Stimulated activated CD8-positive, alpha-beta memory T cell treated with anti-CD3 and anti-CD28 coated beads, Interleukin-7, amount 100 ng/mL, for 4 hours (primary cell): ENCODE measurements at regions not wholly inside any gene's neighbourhood (a gene's known extent, or its start where the extent isn't known, plus 50 kb on each side); places are given as distances from the start of the nearest gene placed in this dataset.
"Not testable (repeated sequence)": the region's sequence is repeated elsewhere in the genome, so short reads cannot be mapped to it uniquely, and the experiment has no call there.

Experiments
- DNase-seq, 2 donors: peaks; one replicate each; pipeline ENCODE4 v3.0.0-alpha.2; 2020; ENCODE audit warnings: low read depth in 2 of 2

DNA sequence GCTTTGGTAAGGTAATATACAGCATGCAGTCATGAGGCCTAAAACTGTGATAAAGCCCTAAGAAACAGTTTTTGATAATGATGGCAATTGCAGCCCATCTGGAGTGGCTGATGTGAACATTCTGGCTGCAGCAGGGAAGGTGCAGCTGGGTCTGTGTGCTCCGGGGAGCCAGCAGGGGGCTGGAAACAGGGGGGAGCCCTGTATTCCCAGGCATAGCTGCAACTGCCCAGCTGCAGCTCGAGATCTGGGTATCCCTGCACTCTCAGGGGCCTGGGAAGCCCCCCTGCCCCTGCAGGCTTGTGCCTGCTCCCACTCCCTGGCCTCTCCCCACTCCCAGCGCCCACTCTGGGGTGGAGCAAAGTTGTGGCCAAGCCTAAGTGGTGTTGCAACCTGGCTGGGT, 95.6 kb downstream of the RRAGB start:
- DNase-seq: no peak

DNA sequence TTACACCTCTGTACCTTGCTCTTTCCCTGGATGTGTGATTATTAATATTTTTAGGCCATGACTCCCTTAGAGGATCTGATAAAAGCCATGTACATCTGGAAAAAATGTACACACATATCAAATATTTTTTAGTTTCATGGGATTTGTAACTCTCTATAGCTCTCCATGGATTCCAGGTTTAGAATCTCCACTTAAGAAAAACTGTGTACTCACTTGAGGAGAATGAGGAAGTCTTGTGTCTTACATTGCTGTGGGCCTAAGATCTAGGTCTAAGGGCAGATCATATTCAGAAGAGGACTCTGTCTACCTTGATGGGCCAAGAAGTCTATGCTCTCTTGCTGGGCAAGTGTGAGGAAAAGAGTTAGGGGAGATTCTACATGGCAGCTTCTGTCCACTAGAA, 98.0 kb downstream of the RRAGB start:
- no peak for DNase-seq

DNA sequence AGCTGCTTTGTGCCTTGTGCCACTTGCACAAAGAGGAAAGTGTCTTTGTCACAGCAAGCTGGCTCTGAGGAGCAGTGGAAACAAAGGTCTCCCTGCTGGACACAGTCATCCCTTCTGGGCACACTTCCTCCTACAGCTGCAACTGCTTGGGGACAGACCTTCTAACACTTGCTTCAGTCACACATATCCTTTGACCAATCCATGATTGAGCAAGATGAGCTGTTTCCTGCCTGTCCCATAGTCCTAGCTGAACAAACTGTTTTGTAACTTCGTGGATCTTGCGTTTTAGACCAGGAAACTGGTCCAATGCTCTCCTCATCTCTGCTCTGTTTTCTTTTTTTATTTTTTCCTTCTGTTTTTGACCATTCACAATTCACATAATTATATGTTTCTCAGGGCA, 98.5 kb downstream of the RRAGB start:
- no peak for DNase-seq

DNA sequence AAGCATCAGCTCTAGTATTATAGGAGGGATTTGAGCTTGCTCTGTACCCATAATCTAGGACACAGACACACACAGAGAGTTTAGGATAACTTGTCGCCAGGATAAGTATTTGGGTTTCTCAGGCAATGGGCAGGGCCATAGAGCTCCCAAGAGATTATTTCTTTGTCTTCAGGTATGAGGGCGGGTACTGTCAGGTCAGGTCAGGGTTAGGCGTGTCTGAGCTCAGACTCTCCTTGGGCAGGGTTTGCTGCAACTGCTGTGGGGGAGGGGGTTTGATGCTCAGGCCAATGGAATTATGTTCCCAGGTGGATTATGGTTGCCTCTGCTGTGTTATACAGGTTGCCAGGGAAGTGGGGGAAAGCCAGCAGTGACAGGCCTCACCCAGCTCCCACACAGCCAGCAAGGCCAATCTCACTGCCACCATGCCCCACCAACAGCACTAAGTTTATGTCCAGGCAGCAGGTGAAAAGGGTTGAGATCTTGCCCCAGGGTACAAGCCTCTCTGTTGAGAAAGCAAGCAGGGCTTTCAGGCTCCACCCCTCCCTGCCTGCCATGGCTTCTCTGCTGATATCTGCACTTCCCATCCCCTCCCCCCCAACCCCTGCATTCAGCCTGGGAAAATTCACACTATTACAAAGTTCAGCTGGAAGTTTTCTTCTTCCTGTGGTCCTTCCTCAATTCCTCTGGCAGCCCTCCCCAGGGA, 101.3 kb downstream of the RRAGB start:
- no peak for DNase-seq

DNA sequence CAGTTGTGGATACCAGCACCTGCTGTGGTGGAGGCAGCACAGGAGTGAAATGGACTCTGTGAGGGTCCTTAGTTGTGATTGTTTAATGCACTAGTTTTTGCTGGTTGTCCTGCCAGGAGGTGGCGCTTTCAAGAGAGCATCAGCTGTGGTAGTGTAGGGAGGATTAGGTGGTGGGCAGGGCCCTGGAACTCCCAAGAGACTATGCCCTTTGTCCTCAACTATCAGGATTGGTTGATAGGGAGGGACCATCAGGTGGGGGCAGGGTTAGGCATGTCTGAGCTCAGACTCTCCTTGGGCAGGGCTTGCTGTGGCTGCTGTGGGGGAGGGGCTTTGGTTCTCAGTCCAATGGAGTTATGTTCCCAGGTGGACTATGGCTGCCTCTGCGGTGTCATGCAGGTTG, 121.9 kb downstream of the RRAGB start:
- DNase-seq: no peak

DNA sequence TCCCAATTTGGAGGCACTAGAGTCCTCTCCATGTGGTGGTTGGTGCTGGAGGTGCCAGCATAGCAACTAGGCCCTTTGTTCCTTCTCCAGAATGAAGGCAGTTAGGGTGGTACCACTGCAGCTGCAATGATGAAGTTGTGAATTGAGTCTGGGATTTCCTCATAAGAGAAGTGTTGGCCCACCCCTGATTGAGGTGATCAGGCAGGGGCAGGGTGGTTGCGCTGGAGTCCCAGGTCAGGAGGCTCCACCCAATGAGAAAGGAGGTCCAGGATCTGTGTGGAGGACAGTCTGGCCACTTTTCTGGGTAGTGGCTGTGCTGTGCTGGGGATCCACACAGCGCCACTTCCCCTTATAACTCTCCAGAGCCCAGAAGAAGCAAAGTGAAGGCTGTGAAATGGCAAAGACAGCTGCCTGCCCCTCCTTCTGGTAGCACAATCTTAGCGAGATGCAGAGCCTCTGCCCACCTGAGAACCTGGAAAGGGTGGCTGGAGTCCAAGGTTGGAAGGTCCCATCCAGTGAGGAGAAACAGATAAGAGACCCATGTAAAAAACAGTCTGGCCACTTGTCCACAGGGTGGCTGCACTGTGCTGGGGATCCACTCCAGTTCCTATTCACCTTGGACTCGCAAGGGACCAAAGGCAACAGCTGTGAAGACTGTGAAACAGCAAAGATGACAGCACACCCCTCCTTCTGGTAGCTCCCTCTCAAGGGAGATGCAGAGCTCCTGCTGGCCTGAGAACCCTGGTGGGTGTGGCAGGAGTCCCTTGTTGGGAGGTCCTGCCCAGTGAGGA, 124.6 kb downstream of the RRAGB start:
- no peak for DNase-seq

DNA sequence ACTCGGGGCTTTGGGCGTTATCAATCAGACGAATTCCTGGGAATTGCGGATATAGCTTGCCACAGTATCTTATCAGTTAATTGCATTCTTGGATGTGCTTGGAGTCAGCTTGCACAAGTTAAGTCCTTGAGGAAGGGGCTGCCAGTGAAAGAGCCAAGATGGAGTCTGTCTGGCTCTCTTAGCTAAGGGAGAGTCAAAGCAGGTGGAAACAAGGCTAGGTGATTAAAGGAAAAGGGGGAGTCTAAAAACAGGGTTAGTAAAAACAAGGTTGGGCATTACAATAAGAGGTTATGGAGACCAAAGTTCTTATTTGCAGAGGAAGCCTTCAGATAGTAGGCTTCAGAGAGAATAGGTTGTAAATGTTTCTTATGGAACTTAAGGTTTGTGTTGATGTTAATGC, 149.2 kb downstream of the RRAGB start:
- not testable (repeated sequence) for DNase-seq

DNA sequence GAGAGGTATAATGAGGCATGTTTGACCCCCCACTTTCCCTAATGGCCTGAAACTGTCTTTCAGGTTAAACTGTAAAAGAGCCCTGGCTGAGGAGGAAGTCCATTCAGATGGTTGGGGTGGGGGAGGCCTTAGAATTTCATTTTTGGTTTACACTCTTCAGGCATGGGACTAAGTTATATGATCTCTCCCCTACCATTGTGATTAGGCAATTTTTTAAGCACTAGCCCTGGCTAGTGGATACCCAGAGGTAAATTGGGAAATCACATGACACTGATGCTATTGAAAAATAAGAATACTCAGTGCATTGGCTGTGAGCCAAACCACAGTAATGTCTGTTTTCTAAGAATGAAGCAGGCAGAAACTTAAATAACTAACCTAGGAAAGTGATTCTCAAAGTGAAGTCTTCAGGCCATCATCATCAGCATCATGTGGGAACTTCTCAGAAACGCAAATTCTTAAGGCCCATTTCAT, 149.7 kb downstream of the RRAGB start:
- DNase-seq: no peak

DNA sequence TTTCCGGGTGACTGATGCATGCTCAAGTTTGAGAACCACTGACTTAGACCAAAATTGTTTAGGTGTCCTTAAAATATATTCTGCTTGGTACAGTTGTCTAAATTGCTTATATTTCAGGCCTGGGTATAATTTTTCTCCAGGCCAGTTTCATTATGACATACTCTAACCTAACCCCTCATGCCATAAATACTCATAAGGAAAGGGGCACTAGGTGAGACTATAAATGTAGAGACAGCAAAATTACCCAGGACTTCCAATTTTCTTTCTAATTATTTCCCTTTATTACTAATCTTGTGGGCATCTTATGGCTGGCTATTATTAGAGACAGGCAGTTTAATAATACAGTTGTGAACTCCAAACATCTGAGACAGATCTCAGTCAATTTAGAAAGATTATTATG, 150.2 kb downstream of the RRAGB start:
- no peak for DNase-seq

DNA sequence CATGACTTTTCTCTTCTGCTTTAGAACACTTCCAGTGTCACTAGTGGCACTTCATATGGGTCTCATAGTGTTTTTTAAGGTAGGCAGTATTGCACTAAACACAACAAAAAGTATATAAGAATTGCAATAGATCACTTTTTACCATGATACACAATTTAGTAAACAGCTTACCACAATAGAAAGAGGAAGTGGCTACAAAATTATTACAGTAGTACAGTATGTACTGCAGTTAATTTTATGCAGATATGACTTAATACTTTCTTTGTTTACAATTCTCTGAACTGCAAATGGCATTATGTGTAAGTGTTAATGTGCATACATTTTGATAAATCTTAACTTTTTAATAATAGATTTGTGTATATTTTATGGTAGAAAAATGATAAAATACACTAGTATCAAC, 157.3 kb downstream of the RRAGB start:
- no peak for DNase-seq

DNA sequence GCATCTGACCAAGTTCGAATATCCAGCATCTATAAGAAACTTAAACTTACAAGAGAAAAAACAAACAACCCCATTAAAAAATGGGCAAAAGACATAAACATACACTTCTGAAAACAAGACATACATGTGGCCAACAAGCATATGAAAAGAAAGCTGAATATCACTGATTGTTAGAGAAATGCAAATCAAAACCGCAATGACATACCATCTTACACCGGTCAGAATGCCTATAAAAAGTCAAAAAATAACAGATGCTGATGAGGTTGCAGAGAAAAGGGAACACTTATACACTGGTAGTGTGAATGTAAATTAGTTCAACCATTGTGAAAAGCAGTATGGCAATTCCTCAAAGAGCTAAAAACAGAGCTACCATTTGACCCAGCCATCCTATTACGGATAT, 166.0 kb downstream of the RRAGB start:
- DNase-seq: not testable (repeated sequence)

DNA sequence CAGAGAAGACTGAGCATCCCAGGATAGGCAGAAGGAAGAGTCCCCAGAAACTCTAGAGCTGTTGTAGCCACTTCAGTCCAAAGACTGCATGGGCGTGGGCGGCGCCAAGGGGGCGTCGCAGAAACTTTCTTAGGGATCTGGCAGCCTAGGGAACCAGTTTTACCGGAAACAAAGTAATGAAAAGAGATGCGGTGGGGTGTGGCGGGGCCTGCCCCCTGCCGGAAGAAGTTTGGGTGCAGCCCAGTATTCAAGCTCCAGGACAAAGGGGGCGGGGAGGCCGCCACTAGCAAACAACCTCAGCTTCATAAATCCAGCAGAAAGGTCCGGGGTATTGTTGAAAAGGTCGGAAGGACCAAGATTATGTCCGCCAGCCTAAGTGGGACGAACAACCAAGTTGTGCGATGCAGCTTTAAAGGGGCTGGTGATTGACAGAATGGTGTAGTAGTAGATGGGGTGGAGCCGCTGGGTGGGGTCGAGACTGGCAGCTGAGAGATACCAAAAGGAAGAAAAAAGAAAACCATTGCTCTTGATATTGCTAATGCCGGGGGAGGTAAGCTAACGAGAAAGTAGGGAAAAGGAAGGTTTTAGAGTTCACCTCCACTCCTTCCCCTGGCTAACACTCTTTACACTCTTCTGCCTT, 190.5 kb downstream of the RRAGB start:
- peak in 1 of 2 donors; percentile 19 for DNase-seq

DNA sequence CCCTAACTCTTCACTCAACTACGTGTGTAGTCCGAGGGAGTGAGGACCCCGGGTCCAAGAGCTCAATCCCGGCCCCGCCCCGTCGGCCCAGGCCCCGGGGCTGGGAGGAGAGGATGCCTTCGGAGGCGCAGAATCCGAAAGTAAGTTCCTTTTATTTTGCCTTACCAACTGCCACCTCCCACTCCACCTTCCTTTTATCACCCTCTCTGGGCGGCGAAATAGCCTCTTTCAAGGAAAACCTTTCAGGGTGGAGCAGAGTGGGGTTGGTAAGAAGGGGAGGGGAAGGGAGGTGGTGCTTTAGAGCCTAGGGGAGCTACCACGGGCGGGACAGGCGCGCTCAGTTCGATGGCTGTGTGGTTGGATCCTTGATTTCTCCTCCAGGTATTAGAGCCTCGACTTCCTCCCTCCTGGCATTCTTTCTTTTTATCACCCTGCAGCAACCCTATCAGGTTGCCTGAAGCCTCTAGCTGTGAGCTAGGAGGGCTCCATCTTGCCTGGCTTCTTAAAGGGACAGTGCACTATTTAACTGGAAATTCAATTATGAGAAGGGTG, 191.2 kb downstream of the RRAGB start:
- DNase-seq: no peak

DNA sequence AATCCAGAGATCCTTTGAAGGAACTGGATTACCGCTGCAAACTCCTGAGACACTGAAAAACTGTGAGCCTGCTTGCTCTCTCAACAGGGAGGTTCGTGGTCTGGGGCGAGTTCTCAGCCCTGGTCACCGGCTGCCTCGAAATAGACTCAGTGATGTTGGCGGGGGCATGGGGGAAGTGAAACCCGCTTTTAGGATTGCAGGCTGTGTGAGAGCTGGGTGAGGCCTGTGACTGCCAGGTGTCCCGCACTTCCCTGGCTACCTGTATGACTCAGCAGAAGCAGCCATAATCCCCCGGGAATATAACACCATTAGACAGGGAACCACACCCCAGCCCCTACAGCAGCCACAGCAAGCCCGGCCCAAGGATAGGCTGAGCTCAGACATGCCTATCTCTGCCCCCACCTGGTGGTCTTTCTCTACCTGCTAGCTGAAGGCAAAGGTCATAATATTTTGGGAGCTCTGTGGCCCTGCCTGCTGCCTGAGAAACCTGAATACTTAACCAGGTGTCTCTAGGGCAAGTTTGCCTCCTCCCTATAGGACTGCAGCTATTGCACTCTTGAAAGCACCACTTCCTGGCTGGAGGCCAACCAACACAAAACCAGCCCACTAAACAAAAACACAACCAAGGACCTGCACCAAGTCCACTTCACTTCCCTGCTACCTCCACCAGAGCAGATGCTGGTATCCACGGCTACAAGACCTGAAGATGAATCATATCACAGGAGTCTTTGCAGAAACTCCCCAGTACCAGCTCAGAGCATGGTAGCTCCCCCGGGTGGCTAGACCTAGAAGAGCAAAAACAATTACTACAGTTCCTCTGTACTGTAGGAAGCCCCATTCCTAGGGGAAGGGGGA, 202.0 kb downstream of the RRAGB start:
- DNase-seq: no peak

DNA sequence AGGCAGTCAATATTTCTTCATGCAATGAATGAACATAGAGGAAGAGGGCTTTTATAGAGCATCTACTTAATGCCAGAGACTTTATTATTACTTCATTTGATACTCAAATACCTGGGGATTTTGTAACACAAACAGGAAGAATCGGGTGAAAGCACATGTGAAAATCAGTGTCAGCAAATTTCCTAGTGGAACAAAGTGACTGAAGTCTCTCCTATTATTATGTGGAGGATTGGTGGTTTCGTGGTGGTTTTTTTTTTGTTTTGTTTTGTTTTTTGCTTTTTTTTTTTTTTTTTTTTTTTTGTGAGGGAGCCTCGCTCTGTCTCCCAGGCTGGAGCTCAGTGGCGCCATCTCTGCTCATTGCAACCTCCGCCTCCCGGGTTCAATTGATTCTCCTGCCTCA, 207.0 kb downstream of the RRAGB start:
- no peak for DNase-seq

DNA sequence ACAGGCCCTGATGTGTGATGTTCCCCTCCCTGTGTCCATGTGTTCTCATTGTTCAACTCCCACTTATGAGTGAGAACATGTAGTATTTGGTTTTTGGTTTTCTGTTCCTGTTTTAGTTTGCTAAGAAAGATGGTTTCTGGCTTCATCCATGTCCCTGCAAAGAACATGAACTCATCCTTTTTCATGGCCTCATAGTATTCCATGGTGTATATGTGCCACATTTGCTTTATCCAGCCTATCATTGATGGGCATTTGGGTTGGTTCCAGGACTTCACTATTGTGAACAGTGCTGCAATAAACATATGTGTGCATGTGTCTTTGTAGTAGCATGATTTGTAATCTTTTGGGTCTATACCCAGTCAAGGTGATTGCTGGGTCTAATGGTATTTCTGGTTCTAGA, 211.0 kb downstream of the RRAGB start:
- DNase-seq: not testable (repeated sequence)
